ENCODE measurements at regions not wholly inside any gene's neighbourhood (a gene's known extent, or its start where the extent isn't known, plus 50 kb on each side); places are given as distances from the start of the nearest gene placed in this dataset.
A peak's percentile ranks its signal among the peaks of the same experiment; 100 is the strongest.

- Histone ChIP-seq H3K4me3 (ENCODE audit: low read depth, low read length) (peak overlapping the region; percentile 7), H3K4me1 (ENCODE audit: control insufficient read depth in 1 of 2, insufficient read depth in 2 of 2, low read length in 2 of 2) (no peaks in the 10 kb centered on the region), H3K36me3 (ENCODE audit: control insufficient read depth in 1 of 2, insufficient read depth in 2 of 2, low read length in 2 of 2) (no peaks in the 10 kb centered on the region), H3K27me3 (ENCODE audit: insufficient read depth, low read length) (no peaks in the 10 kb centered on the region), H3K18ac (ENCODE audit: low read length) (no peak overlapping the region), H2BK5ac (ENCODE audit: low read depth, low read length, poor library complexity) (no peak overlapping the region), H2AK5ac (ENCODE audit: low read length) (no peak overlapping the region), H3K9ac (ENCODE audit: low read length) (no peak overlapping the region), H3K27ac (ENCODE audit: low read depth, low read length) (no peak overlapping the region), H4K91ac (ENCODE audit: low read depth, low read length) (no peak overlapping the region), H3K79me1 (ENCODE audit: low read length) (no peaks in the 10 kb centered on the region), H3K23ac (ENCODE audit: low read length) (no peak overlapping the region), H3K4ac (ENCODE audit: low read depth, low read length) (no peak overlapping the region), H3K4me2 (ENCODE audit: low read length) (no peak overlapping the region), H2AFZ (ENCODE audit: insufficient read depth, low read length, poor library complexity) (no peak overlapping the region), H3K9me3 (ENCODE audit: insufficient read depth, low read depth, low read length) (no peaks in the 10 kb centered on the region), H3K14ac (ENCODE audit: low read length) (no peak overlapping the region), H2BK120ac (ENCODE audit: insufficient read depth, low read length, poor library complexity) (no peak overlapping the region), H4K8ac (ENCODE audit: low read depth, low read length) (no peak overlapping the region), H3K79me2 (ENCODE audit: control insufficient read depth, insufficient read depth, low read length, poor library complexity) (no peaks in the 10 kb centered on the region), H2BK12ac (ENCODE audit: low read length) (no peak overlapping the region), H4K12ac (ENCODE audit: low read depth, low read length) (no peak overlapping the region)
- no peak for DNase-seq
- WGBS (ENCODE audit: extremely low coverage, insufficient coverage, insufficient read length) = no CpG with 5 or more reads among the region's 10 CpGs
Measured at GRCh38 chr4:1558205-1558604, 125.9 kb downstream of the FAM53A start.

DNA sequence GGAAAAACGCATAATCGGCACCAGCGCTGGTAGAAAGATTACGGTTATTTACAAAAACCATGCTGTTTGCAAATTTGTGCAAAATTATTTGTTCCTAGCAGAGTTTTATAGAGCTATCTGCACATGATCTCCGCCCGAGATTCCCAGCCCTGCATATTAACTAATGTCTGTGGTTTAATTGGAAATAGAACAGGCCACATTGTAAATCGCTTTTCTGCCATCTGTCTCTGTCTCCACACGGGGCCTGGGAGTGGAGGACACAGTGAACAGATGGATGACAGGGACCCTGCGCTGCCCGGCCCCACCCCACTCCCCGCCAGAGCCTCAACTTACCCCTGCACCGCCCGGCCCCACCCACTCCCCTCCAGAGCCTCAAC lies 126.9 kb downstream of the FAM53A start:
- Histone ChIP-seq H3K27me3 (ENCODE audit: insufficient read depth, low read length) (no peaks in the 10 kb centered on the region), H3K79me2 (ENCODE audit: control insufficient read depth, insufficient read depth, low read length, poor library complexity) (no peaks in the 10 kb centered on the region), H3K9me3 (ENCODE audit: insufficient read depth, low read depth, low read length) (no peaks in the 10 kb centered on the region), H2BK120ac (ENCODE audit: insufficient read depth, low read length, poor library complexity) (no peak overlapping the region), H2BK5ac (ENCODE audit: low read depth, low read length, poor library complexity) (no peak overlapping the region), H2AK5ac (ENCODE audit: low read length) (no peak overlapping the region), H3K4me2 (ENCODE audit: low read length) (no peak overlapping the region), H3K14ac (ENCODE audit: low read length) (no peak overlapping the region), H4K12ac (ENCODE audit: low read depth, low read length) (no peak overlapping the region), H3K9ac (ENCODE audit: low read length) (no peak overlapping the region), H3K4ac (ENCODE audit: low read depth, low read length) (no peak overlapping the region), H4K91ac (ENCODE audit: low read depth, low read length) (no peak overlapping the region), H3K4me3 (ENCODE audit: low read depth, low read length) (no peak overlapping the region), H3K4me1 (ENCODE audit: control insufficient read depth in 1 of 2, insufficient read depth in 2 of 2, low read length in 2 of 2) (no peaks in the 10 kb centered on the region), H3K79me1 (ENCODE audit: low read length) (no peaks in the 10 kb centered on the region), H4K8ac (ENCODE audit: low read depth, low read length) (no peak overlapping the region), H3K23ac (ENCODE audit: low read length) (no peak overlapping the region), H3K27ac (ENCODE audit: low read depth, low read length) (no peak overlapping the region), H2AFZ (ENCODE audit: insufficient read depth, low read length, poor library complexity) (no peak overlapping the region), H3K36me3 (ENCODE audit: control insufficient read depth in 1 of 2, insufficient read depth in 2 of 2, low read length in 2 of 2) (no peaks in the 10 kb centered on the region), H3K18ac (ENCODE audit: low read length) (no peak overlapping the region), H2BK12ac (ENCODE audit: low read length) (no peak overlapping the region)
- DNase-seq = no peak
- no CpG with 5 or more reads among the region's 13 CpGs for WGBS (ENCODE audit: extremely low coverage, insufficient coverage, insufficient read length)

GRCh38 chr4:1556541-1557220 lies 127.4 kb downstream of the FAM53A start:
- DNase-seq = no peak
- no peak overlapping the region for H4K91ac ChIP-seq (ENCODE audit: low read depth, low read length)
- no peaks in the 10 kb centered on the region for H3K9me3 ChIP-seq (ENCODE audit: insufficient read depth, low read depth, low read length)
- no peaks in the 10 kb centered on the region for H3K79me2 ChIP-seq (ENCODE audit: control insufficient read depth, insufficient read depth, low read length, poor library complexity)
- H3K27me3 ChIP-seq (ENCODE audit: insufficient read depth, low read length) = no peaks in the 10 kb centered on the region
- H2BK120ac ChIP-seq (ENCODE audit: insufficient read depth, low read length, poor library complexity) = no peak overlapping the region
- H3K4ac ChIP-seq (ENCODE audit: low read depth, low read length) = no peak overlapping the region
- no peak overlapping the region for H3K9ac ChIP-seq (ENCODE audit: low read length)
- H4K8ac ChIP-seq (ENCODE audit: low read depth, low read length) = no peak overlapping the region
- no peak overlapping the region for H2BK5ac ChIP-seq (ENCODE audit: low read depth, low read length, poor library complexity)
- no peaks in the 10 kb centered on the region for H3K4me1 ChIP-seq (ENCODE audit: control insufficient read depth in 1 of 2, insufficient read depth in 2 of 2, low read length in 2 of 2)
- no peak overlapping the region for H4K12ac ChIP-seq (ENCODE audit: low read depth, low read length)
- no peaks in the 10 kb centered on the region for H3K36me3 ChIP-seq (ENCODE audit: control insufficient read depth in 1 of 2, insufficient read depth in 2 of 2, low read length in 2 of 2)
- no peak overlapping the region for H2BK12ac ChIP-seq (ENCODE audit: low read length)
- no peak overlapping the region for H3K18ac ChIP-seq (ENCODE audit: low read length)
- no peak overlapping the region for H3K4me3 ChIP-seq (ENCODE audit: low read depth, low read length)
- H3K4me2 ChIP-seq (ENCODE audit: low read length) = no peak overlapping the region
- no peak overlapping the region for H2AFZ ChIP-seq (ENCODE audit: insufficient read depth, low read length, poor library complexity)
- H3K27ac ChIP-seq (ENCODE audit: low read depth, low read length) = no peak overlapping the region
- no peak overlapping the region for H2AK5ac ChIP-seq (ENCODE audit: low read length)
- no peak overlapping the region for H3K23ac ChIP-seq (ENCODE audit: low read length)
- H3K79me1 ChIP-seq (ENCODE audit: low read length) = no peaks in the 10 kb centered on the region
- no CpG with 5 or more reads among the region's 31 CpGs for WGBS (ENCODE audit: extremely low coverage, insufficient coverage, insufficient read length)
- no peak overlapping the region for H3K14ac ChIP-seq (ENCODE audit: low read length)

DNA sequence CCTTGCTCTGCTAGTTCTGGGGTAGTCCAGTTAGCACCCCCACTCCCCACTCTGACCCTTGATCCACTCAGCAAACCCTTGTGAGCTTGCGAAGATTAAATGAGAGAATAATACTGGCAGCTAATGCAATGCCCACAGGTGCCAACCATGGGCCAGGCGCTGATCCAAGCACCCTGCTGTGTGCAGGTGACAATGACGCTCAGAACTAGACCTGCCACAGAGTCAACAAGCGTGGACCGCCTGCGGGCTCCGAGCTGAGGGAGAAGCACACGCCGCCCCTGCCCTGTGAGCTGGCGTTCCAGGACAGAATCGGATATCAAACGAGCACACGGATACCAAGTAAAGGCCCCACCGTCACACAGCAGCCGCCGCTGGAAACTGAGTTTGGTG lies 129.2 kb downstream of the FAM53A start:
- no CpG with 5 or more reads among the region's 16 CpGs for WGBS (ENCODE audit: extremely low coverage, insufficient coverage, insufficient read length)
- H2BK12ac ChIP-seq (ENCODE audit: low read length) = no peak overlapping the region
- no peaks in the 10 kb centered on the region for H3K9me3 ChIP-seq (ENCODE audit: insufficient read depth, low read depth, low read length)
- H3K4me1 ChIP-seq (ENCODE audit: control insufficient read depth in 1 of 2, insufficient read depth in 2 of 2, low read length in 2 of 2) = no peaks in the 10 kb centered on the region
- no peaks in the 10 kb centered on the region for H3K36me3 ChIP-seq (ENCODE audit: control insufficient read depth in 1 of 2, insufficient read depth in 2 of 2, low read length in 2 of 2)
- no peak overlapping the region for H3K18ac ChIP-seq (ENCODE audit: low read length)
- H3K79me1 ChIP-seq (ENCODE audit: low read length) = no peaks in the 10 kb centered on the region
- no peak overlapping the region for H2AFZ ChIP-seq (ENCODE audit: insufficient read depth, low read length, poor library complexity)
- H3K4me2 ChIP-seq (ENCODE audit: low read length) = no peak overlapping the region
- no peaks in the 10 kb centered on the region for H3K27me3 ChIP-seq (ENCODE audit: insufficient read depth, low read length)
- H3K79me2 ChIP-seq (ENCODE audit: control insufficient read depth, insufficient read depth, low read length, poor library complexity) = no peaks in the 10 kb centered on the region
- DNase-seq = no peak
- H3K9ac ChIP-seq (ENCODE audit: low read length) = no peak overlapping the region
- H2BK120ac ChIP-seq (ENCODE audit: insufficient read depth, low read length, poor library complexity) = no peak overlapping the region
- no peak overlapping the region for H2AK5ac ChIP-seq (ENCODE audit: low read length)
- H3K4me3 ChIP-seq (ENCODE audit: low read depth, low read length) = no peak overlapping the region
- H2BK5ac ChIP-seq (ENCODE audit: low read depth, low read length, poor library complexity) = no peak overlapping the region
- no peak overlapping the region for H4K91ac ChIP-seq (ENCODE audit: low read depth, low read length)
- no peak overlapping the region for H4K8ac ChIP-seq (ENCODE audit: low read depth, low read length)
- no peak overlapping the region for H3K4ac ChIP-seq (ENCODE audit: low read depth, low read length)
- H3K27ac ChIP-seq (ENCODE audit: low read depth, low read length) = no peak overlapping the region
- no peak overlapping the region for H4K12ac ChIP-seq (ENCODE audit: low read depth, low read length)
- no peak overlapping the region for H3K23ac ChIP-seq (ENCODE audit: low read length)
- no peak overlapping the region for H3K14ac ChIP-seq (ENCODE audit: low read length)
